Transverse colon (tissue), 4 donors: ENCODE measurements at regions not wholly inside any gene's neighbourhood (a gene's known extent, or its start where the extent isn't known, plus 50 kb on each side); places are given as distances from the start of the nearest gene placed in this dataset.

Experiments used
- DNase-seq: peaks from one replicate; pipeline ENCODE4 v3.0.0-alpha.2; 2019
- H3K27ac ChIP-seq, 4 donors: fragments of 200-600 bp; sonication (generic); 2 replicates each; pipeline ENCODE4 v1.5.1; 2016 to 2018; ENCODE audit warnings: inconsistent platforms in 4 of 4
- H3K27me3 ChIP-seq: fragments of 200-600 bp; sonication (generic); 2 replicates; pipeline ENCODE4 v1.5.1; 2017; ENCODE audit warnings: inconsistent platforms
- H3K36me3 ChIP-seq, 4 donors: fragments of 200-600 bp; sonication (generic); 2 replicates each; pipeline ENCODE4 v1.5.1; 2017 to 2019; ENCODE audit warnings: inconsistent platforms in 4 of 4
- H3K4me1 ChIP-seq, 4 donors: fragments of 200-600 bp; sonication (generic); 2 replicates each; pipeline ENCODE4 v1.5.1; 2017 to 2020; ENCODE audit warnings: inconsistent platforms in 4 of 4
- H3K4me3 ChIP-seq, 4 donors: fragments of 200-600 bp; sonication (generic); 1 replicate in 1 of 4; 2 replicates in 3 of 4; pipeline versions ENCODE4 v1.5.1 to v1.6.1; 2017 to 2019; ENCODE audit warnings: inconsistent platforms in 4 of 4
- H3K9me3 ChIP-seq, 2 donors: fragments of 200-600 bp; sonication (generic); 2 replicates each; pipeline ENCODE4 v1.5.1; 2017 to 2019; ENCODE audit warnings: inconsistent platforms in 2 of 2
- EP300 ChIP-seq: sonication (generic); formaldehyde crosslinking; IDR thresholded peaks from one replicate; pipeline ENCODE4 v1.6.1; 2017; ENCODE audit warnings: antibody characterized with exemption, low read depth
- POLR2A ChIP-seq: fragments of 450-650 bp; IDR thresholded peaks from one replicate; pipeline ENCODE4 v1.6.1; 2016; ENCODE audit warnings: antibody characterized with exemption, mild to moderate bottlenecking, moderate library complexity
- POLR2AphosphoS5 ChIP-seq, 3 donors: sonication (generic); formaldehyde crosslinking; IDR thresholded peaks; one replicate each; pipeline ENCODE4 v1.6.1; 2016; ENCODE audit warnings: antibody characterized with exemption in 3 of 3
- WGBS, 2 donors: methylation state at CpG; one replicate each; pipeline ENCODE4 v1.1.5; 2018; ENCODE audit warnings: low coverage in 1 of 2; 5-methylcytosine and 5-hydroxymethylcytosine counted together
- in situ Hi-C, 4 donors: fragments of 200-750 bp; cut with MboI; loops; one replicate each; pipeline versions ENCODE4 v1.15.0 to v1.15.1; 2017; ENCODE audit warnings: low sequenced_read_pairs in 3 of 4, low pct_ligation_motif_present in 1 of 4, low pct_unique_long_range_greater_than_20kb in 1 of 4
- intact Hi-C: fragments of 100-400 bp; cut with DNase I; formaldehyde crosslinking; loops from one replicate; pipeline ENCODE4 v1.15.1; 2023; ENCODE audit warnings: low total_unique reads
- TF ChIP-seq, protein P1 (sequence below), 5 experiments: fragments of 200-600 bp in 3 of 5; fragments of 450-650 bp in 2 of 5; sonication (generic) in 3 of 5; IDR thresholded peaks; 1 replicate in 2 of 5; 2 replicates in 3 of 5; pipeline ENCODE4 v1.5.1; 2016 to 2017; ENCODE audit warnings: antibody characterized with exemption in 5 of 5, inconsistent platforms in 3 of 5, mild to moderate bottlenecking in 2 of 5, moderate library complexity in 1 of 5

DNA sequence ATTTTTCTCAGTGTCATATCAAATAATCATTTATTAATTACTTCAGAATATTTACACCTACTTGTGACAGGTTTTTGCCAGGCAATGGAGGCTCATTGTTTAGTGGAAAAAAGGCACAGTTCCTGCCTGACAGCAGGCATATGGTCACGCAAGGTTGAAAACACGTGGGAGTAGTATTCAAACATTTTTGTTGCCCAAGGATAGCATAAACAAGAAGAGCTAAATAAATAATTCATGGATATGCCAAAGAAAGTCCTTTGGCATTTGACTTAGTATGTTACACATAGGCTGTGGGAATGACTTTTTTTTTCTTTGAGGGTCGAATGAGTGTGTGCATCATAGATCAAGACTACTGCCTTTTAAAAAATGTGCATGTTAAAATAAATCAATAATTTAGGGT is 120.5 kb upstream of the SEMA3E start:
- TF ChIP-seq, protein P1, sequence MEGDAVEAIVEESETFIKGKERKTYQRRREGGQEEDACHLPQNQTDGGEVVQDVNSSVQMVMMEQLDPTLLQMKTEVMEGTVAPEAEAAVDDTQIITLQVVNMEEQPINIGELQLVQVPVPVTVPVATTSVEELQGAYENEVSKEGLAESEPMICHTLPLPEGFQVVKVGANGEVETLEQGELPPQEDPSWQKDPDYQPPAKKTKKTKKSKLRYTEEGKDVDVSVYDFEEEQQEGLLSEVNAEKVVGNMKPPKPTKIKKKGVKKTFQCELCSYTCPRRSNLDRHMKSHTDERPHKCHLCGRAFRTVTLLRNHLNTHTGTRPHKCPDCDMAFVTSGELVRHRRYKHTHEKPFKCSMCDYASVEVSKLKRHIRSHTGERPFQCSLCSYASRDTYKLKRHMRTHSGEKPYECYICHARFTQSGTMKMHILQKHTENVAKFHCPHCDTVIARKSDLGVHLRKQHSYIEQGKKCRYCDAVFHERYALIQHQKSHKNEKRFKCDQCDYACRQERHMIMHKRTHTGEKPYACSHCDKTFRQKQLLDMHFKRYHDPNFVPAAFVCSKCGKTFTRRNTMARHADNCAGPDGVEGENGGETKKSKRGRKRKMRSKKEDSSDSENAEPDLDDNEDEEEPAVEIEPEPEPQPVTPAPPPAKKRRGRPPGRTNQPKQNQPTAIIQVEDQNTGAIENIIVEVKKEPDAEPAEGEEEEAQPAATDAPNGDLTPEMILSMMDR (IDR thresholded peaks at IDR 0.05): no peak
- TF ChIP-seq EP300 (no peak), POLR2A (no peak)
- no peak for DNase-seq
- no peaks in the 10 kb centered on the region for H3K36me3 ChIP-seq
- no peaks in the 10 kb centered on the region for H3K4me1 ChIP-seq
- 71 to 75% methylated on average over 3 of the region's 3 CpGs for WGBS, 2 donors
- intact Hi-C loops: no loop called here
- no peaks in the 10 kb centered on the region for H3K27me3 ChIP-seq
- no peak overlapping the region for H3K27ac ChIP-seq
- in situ Hi-C loops: no loop called here
- H3K4me3 ChIP-seq: no peak overlapping the region
- H3K9me3 ChIP-seq: no peaks in the 10 kb centered on the region

DNA sequence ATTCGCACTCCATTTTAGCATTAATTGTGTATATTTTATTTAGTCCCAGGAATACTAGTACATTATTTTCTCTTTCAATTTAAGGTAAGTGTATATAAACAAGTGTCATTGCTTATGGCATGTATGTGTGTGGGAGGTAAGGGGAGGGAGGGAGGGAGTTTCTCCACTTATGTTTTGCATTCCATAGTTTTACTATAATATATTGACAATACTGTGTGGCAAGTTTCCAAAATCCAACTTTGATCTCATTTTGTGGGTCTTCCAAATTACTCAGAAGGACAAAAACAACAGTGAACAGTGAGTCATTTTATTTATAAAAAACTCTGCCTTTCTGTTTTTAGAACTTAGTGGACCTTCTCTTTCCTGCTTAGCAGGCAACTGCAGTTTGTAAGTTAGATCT is 102.3 kb upstream of the SEMA3E start:
- intact Hi-C loops: no loop called here
- DNase-seq: no peak
- Histone ChIP-seq H3K4me3 (no peak overlapping the region), H3K27ac (no peak overlapping the region), H3K27me3 (no peaks in the 10 kb centered on the region), H3K4me1 (no peaks in the 10 kb centered on the region), H3K9me3 (no peaks in the 10 kb centered on the region), H3K36me3 (no peaks in the 10 kb centered on the region)
- TF ChIP-seq POLR2A (no peak), EP300 (no peak), POLR2AphosphoS5 (IDR thresholded peaks at IDR 0.05) (no peak)
- TF ChIP-seq, protein P1 (IDR thresholded peaks at IDR 0.05): no peak
- 92 to 93% methylated on average over 1 of the region's 1 CpG for WGBS, 2 donors
- in situ Hi-C loops: no loop called here

DNA sequence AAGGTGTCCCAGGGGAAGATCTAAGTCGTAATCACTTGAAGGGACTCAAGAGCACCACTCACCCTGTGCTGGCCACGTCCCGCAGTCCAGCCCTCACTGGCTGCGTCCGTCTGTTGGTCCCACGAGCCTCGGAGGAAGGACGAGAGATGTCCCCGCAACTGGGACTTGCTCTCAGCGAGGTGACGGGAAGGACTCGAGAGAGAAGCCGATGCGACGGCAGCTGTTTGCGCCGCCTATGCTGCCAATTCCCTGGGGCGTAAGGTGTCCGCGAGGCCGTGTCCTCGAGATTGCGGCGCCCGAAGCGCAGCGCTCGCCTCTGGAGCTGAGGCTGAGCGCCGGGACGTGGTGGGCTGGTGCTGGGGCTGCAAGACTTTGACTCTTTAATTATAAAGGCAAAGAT is 100.6 kb upstream of the SEMA3E start:
- no peak overlapping the region for H3K27ac ChIP-seq
- WGBS, 2 donors: 93% methylated on average over 31 of the region's 31 CpGs; no CpG with 5 or more reads in 1 of the 2 donors
- no peak for TF ChIP-seq POLR2AphosphoS5 (IDR thresholded peaks at IDR 0.05)
- no peak for TF ChIP-seq POLR2A
- no peak for TF ChIP-seq EP300
- no peaks in the 10 kb centered on the region for H3K36me3 ChIP-seq
- H3K27me3 ChIP-seq: no peaks in the 10 kb centered on the region
- intact Hi-C loops: no loop called here
- DNase-seq: no peak
- H3K9me3 ChIP-seq: no peaks in the 10 kb centered on the region
- no peaks in the 10 kb centered on the region for H3K4me1 ChIP-seq
- in situ Hi-C loops: no loop called here
- no peak overlapping the region for H3K4me3 ChIP-seq

DNA sequence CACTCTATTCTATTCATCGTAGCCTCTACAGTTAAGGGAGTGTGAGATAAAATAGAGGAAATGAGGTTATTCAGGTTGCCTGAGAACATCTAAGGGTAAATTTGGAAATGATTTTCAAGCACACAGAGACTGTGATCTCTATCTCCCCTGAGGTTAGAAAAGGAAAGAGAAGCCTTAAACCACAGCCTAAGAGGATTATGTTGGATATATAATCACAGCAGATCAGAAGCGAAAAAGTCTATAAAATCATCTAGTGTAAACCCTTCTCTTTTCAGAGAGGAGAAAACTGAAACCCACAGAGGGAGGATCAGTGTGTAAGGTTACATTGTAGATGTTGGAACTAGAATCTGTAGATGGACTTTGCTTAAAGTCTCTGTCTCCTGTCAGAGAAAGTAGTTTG is 90.6 kb upstream of the SEMA3E start:
- H3K36me3 ChIP-seq: no peaks in the 10 kb centered on the region
- no peak for DNase-seq
- intact Hi-C loops (no loop called here), in situ Hi-C loops (no loop called here)
- H3K27ac ChIP-seq: no peak overlapping the region
- no peaks in the 10 kb centered on the region for H3K4me1 ChIP-seq
- no peak overlapping the region for H3K4me3 ChIP-seq
- no peaks in the 10 kb centered on the region for H3K9me3 ChIP-seq
- WGBS, 2 donors: 59 to 67% methylated on average over 2 of the region's 2 CpGs
- H3K27me3 ChIP-seq: no peaks in the 10 kb centered on the region
- TF ChIP-seq POLR2A (no peak), POLR2AphosphoS5 (IDR thresholded peaks at IDR 0.05) (no peak), EP300 (no peak)
- TF ChIP-seq, protein P1 (IDR thresholded peaks at IDR 0.05): no peak

DNA sequence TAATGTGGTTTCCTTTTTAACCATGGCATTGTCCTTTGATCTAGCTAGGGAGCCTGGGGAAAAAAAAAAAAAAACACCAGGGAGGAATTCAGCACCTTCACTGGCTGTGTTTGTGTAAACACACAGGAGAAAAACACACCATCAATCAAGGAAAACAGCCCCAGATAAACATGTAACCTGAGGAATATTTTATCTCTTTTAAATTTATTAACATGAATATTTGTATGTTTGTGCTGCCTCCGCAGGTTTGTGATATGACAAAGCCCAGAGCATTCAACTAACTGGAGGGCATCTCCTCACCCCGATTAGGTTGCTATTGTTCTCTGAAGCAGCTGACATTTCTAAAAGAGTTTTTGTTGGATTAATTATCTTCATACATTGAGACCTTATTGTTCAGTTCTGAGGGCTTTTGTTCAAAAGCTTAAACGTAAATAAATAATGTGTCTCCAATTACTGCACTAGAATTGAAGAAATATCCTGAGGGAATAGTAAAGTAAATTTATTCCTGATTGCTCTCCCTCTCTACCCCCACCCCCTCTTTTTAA is 89.4 kb upstream of the SEMA3E start:
- Histone ChIP-seq H3K4me1 (no peaks in the 10 kb centered on the region), H3K4me3 (no peak overlapping the region), H3K9me3 (no peaks in the 10 kb centered on the region), H3K36me3 (no peaks in the 10 kb centered on the region), H3K27me3 (no peaks in the 10 kb centered on the region), H3K27ac (no peak overlapping the region)
- intact Hi-C loops (no loop called here), in situ Hi-C loops (no loop called here)
- TF ChIP-seq, protein P1 (IDR thresholded peaks at IDR 0.05): no peak
- TF ChIP-seq POLR2AphosphoS5 (IDR thresholded peaks at IDR 0.05) (no peak), POLR2A (no peak), EP300 (no peak)
- WGBS, 2 donors: 38 to 48% methylated on average over 3 of the region's 3 CpGs
- DNase-seq: no peak
